Fibroblast of pulmonary artery (primary cell): ENCODE measurements at regions not wholly inside any gene's neighbourhood (a gene's known extent, or its start where the extent isn't known, plus 50 kb on each side); places are given as distances from the start of the nearest gene placed in this dataset.

ENCODE experiments used
- DNase-seq: peaks from one replicate; pipeline ENCODE4 v3.0.0-alpha.2; 2010; ENCODE audit warnings: low read depth
- H3K4me3 ChIP-seq: replicated peaks from 2 replicates; pipeline ENCODE4 v1.5.1; 2011; ENCODE audit warnings: low read depth, mild to moderate bottlenecking, control low read depth, low read length, moderate library complexity
- TF ChIP-seq, protein P1 (sequence below): IDR thresholded peaks from 2 replicates; pipeline ENCODE4 v1.5.1; 2011; ENCODE audit warnings: mild to moderate bottlenecking, control low read depth, low read length, inconsistent platforms; ENCODE audit errors: missing control alignments

GRCh38 chr20:40433341-40433861 is 255.6 kb downstream of the MAFB start:
- no peak overlapping the region for H3K4me3 ChIP-seq
- no peak for DNase-seq
- TF ChIP-seq, protein P1, sequence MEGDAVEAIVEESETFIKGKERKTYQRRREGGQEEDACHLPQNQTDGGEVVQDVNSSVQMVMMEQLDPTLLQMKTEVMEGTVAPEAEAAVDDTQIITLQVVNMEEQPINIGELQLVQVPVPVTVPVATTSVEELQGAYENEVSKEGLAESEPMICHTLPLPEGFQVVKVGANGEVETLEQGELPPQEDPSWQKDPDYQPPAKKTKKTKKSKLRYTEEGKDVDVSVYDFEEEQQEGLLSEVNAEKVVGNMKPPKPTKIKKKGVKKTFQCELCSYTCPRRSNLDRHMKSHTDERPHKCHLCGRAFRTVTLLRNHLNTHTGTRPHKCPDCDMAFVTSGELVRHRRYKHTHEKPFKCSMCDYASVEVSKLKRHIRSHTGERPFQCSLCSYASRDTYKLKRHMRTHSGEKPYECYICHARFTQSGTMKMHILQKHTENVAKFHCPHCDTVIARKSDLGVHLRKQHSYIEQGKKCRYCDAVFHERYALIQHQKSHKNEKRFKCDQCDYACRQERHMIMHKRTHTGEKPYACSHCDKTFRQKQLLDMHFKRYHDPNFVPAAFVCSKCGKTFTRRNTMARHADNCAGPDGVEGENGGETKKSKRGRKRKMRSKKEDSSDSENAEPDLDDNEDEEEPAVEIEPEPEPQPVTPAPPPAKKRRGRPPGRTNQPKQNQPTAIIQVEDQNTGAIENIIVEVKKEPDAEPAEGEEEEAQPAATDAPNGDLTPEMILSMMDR, result no peak

DNA sequence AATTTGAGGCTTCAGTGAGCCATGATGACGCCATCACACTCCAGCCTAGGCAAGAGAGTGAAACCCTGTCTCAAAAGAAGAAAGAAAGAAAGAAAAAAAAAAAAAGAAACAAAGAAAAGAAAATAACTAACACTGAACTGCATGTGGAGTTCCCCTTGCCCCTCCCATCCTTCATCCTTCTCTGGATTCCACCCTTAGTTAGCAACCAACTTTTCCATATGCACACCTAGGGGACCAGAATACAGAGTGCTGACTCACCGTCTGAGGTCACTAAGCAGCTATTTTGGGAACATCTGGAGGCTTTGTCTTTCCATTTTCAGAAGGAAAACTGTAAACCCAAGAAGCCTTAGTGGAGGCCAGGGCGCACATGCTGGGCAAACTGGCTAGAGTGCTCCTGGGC is 257.4 kb downstream of the MAFB start:
- TF ChIP-seq, protein P1, result no peak
- no peak for DNase-seq

DNA sequence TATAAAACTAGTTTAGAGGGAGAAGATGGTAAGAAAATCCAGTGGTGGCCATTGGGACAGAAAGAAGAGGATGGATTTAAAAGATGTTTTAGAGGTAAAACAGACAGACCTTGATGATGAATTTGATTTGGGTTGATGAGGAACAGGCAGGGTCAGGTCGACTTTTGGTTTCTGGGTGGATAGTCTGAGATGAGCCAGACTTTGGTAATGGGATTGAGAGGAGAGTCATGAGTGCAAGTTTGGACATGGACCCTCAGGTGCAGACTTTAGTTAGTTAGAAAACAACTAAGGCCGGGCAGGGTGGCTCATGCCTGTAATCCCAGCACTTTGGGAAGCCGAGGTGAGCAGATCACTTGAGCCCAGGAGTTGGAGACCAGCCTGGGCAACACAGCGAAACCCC is 257.9 kb downstream of the MAFB start:
- DNase-seq, result no peak
- TF ChIP-seq, protein P1, result no peak
- no peak overlapping the region for H3K4me3 ChIP-seq

More for the DNA sequence above, 257.4 kb downstream of the MAFB start:
- H3K4me3 ChIP-seq, result no peak overlapping the region

DNA sequence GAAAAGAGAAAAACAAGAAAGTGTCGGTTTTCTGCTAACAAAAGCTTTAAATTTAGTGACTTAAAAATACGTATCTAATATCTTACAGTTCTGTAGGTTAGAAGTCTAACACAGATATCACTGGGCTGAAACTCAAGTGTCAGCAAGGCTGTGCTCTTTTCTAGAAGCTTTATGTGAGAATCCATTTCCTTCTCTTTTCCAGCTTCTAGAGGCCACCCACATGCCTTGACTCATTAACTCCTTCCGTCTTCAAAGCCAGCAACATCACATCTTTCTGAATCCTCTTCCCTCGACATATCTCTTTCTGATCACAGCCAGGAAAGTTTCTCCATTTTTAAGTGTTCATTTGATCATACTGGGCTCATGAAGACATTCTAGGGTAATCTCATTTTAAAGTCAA is 262.0 kb downstream of the MAFB start:
- no peak for DNase-seq
- TF ChIP-seq, protein P1, result no peak
- no peak overlapping the region for H3K4me3 ChIP-seq

DNA sequence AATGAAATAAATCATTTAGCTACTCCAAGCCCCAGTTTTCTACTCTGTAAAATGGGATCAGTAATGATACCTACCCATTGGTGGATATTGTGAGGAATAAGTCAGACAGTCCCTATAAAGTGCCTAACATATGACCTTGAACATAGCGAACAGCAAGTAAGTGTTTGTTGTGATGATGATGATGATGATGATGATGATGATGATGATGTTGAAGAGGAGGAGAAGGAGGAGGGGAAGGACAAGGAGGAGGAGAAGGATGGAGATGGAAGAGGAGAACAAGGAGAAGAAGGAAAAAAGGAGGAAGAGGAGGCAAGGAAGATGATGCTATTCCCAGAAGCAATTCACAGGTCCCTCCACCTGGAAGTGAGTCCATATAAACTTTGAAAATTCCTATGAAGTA is 264.3 kb downstream of the MAFB start:
- TF ChIP-seq, protein P1, result no peak
- no peak overlapping the region for H3K4me3 ChIP-seq
- DNase-seq, result no peak

DNA sequence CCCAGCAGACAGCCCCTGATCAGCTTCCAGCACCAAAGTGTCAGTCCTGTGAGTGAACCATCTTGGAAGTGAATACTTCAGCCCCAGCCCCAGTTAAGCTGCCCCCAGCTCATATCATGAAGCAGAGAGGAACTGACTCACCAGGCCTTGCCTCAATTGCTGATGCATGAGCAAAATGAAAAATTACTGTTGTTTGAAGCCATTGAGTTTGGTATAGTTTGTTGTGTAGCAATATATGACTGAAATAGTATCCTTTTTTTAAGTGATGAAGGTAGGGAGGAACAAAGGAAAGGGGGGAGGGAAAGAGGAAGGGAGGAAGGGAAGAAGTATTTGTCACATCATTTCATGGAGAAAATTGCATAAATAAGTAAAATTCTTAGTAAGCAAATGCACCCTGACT is 266.4 kb downstream of the MAFB start:
- H3K4me3 ChIP-seq, result no peak overlapping the region
- TF ChIP-seq, protein P1, result no peak
- no peak for DNase-seq

- no peak overlapping the region for H3K4me3 ChIP-seq
- DNase-seq, result no peak
- TF ChIP-seq, protein P1, result no peak
Observed at GRCh38 chr20:40416274-40416673, 272.8 kb downstream of the MAFB start.
